ENCODE measurements at regions not wholly inside any gene's neighbourhood (a gene's known extent, or its start where the extent isn't known, plus 50 kb on each side); places are given as distances from the start of the nearest gene placed in this dataset.

DNA sequence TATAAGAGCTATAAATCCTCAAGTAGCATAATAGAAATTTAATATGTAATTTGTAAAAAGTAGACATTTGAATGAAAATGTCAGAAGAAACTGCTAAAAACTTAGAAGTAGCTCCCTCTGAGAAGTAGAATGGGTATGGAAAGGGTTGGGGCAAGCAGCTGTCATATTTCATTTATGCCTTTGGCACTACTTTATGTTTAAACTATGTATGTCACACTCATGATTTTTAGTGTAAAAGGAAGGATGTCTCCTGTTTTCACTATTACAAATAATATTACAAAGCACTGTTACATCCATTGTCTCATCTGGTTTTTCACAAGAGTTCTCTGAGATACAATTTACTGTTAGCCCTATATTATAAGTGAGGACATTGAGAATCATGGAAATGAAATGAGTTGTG, 96.3 kb upstream of the ZNF462 start:
- ChIA-PET POLR2A (ENCODE audit: unreplicated experiment) (no interaction called here), CTCF (no interaction called here)
- Histone ChIP-seq H2AFZ (ENCODE audit: low read length) (no peak overlapping the region), H3K9ac (ENCODE audit: low read length) (no peak overlapping the region), H3K27me3 (ENCODE audit: low read length) (no peaks in the 10 kb centered on the region), H3K4me2 (ENCODE audit: low read length) (no peak overlapping the region), H3F3A (ENCODE audit: low read length, unreplicated experiment) (no peaks in the 10 kb centered on the region), H3K4me1 (ENCODE audit: insufficient read depth, low read length) (peaks cover 8% of the 10 kb centered on the region; the same call in 1 of the 2 replicates), H3K9me3 (ENCODE audit: low read length) (no peaks in the 10 kb centered on the region), H3K36me3 (ENCODE audit: low read depth, low read length) (no peaks in the 10 kb centered on the region; the same call in 1 of the 2 replicates), H3K4me3 (ENCODE audit: low read length) (no peak overlapping the region), H3K27ac (ENCODE audit: low read length) (no peak overlapping the region), H4K20me1 (ENCODE audit: low read length) (no peaks in the 10 kb centered on the region), H3K79me2 (ENCODE audit: low read length) (no peaks in the 10 kb centered on the region), H3K9me2 (replicated peaks; ENCODE audit: low read length) (no peaks in the 10 kb centered on the region)
- intact Hi-C loops (cut with micrococcal nuclease), result no loop called here
- DNase-seq (no peak), ATAC-seq (no peak)
- no TSS peak for BruUV-seq (replicated peaks)
- no peak for TF ChIP-seq EZH2phosphoT487 (IDR thresholded peaks at IDR 0.05; ENCODE audit: borderline replicate concordance, low read length)

DNA sequence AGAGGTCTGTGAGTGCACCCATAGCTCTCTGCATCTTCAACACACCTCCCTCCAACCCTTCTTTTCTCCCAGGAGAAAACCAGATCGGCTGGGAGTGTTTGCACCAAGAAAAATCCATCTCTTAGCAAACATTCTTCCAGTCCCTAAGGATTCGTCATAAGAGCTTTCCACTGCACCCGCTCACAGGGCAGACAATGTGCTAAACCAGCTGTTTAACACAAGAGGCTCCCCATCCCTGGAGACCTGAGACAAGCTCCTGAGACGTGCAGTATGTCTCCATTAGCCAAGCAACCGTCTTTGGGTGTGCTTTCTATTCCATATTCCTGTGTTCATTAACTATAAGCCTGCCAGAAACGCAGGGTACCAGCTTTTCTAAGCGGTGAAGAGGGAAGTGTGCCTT, 93.6 kb upstream of the ZNF462 start:
- Histone ChIP-seq H3K4me3 (ENCODE audit: low read length) (no peak overlapping the region), H3K9me3 (ENCODE audit: low read length) (no peaks in the 10 kb centered on the region), H3K27me3 (ENCODE audit: low read length) (no peaks in the 10 kb centered on the region), H3K27ac (ENCODE audit: low read length) (no peak overlapping the region), H3K79me2 (ENCODE audit: low read length) (no peaks in the 10 kb centered on the region), H3K4me1 (ENCODE audit: insufficient read depth, low read length) (peaks cover 8% of the 10 kb centered on the region; the same call in 1 of the 2 replicates), H3K36me3 (ENCODE audit: low read depth, low read length) (no peaks in the 10 kb centered on the region; the same call in 1 of the 2 replicates), H3K9me2 (replicated peaks; ENCODE audit: low read length) (no peaks in the 10 kb centered on the region), H3F3A (ENCODE audit: low read length, unreplicated experiment) (no peaks in the 10 kb centered on the region), H2AFZ (ENCODE audit: low read length) (no peak overlapping the region), H4K20me1 (ENCODE audit: low read length) (no peaks in the 10 kb centered on the region), H3K4me2 (ENCODE audit: low read length) (no peak overlapping the region), H3K9ac (ENCODE audit: low read length) (no peak overlapping the region)
- intact Hi-C loops (cut with micrococcal nuclease), result no loop called here
- ATAC-seq (no peak), DNase-seq (no peak)
- TF ChIP-seq CTCF (conservative IDR thresholded peaks at IDR 0.05; ENCODE audit: low read depth, low read length), result no peak
- no peak for TF ChIP-seq EZH2 (IDR thresholded peaks at IDR 0.05; ENCODE audit: low read length, unreplicated experiment)
- TF ChIP-seq EZH2phosphoT487 (IDR thresholded peaks at IDR 0.05; ENCODE audit: borderline replicate concordance, low read length), result no peak
- ChIA-PET CTCF (no interaction called here), POLR2A (ENCODE audit: unreplicated experiment) (no interaction called here)
- no TSS peak for BruUV-seq (replicated peaks)

DNA sequence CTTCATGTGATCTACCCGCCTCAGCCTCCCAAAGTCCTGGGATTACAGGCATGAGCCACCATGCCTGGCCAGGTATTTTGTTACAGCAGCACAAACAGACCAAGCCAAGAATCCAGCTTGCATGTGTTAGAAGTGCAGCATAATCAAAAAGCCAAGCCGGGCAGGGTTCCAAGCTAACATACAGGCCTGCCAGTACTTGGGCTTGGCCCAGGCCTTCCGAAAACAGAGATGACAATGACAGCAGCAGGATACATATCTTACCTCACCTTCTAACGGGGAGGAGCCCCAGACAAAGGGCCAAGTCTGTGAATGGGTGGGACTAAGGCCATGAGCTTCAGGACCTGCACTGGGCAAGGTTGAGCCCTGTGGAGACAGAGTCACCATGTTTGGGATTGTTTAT, 91.4 kb upstream of the ZNF462 start:
- no peaks in the 10 kb centered on the region for H4K20me1 ChIP-seq (ENCODE audit: low read length)
- no peak overlapping the region for H2AFZ ChIP-seq (ENCODE audit: low read length)
- H3K4me3 ChIP-seq (ENCODE audit: low read length), result no peak overlapping the region
- TF ChIP-seq EZH2phosphoT487 (IDR thresholded peaks at IDR 0.05; ENCODE audit: borderline replicate concordance, low read length) (no peak), EZH2 (IDR thresholded peaks at IDR 0.05; ENCODE audit: low read length, unreplicated experiment) (no peak), CTCF (conservative IDR thresholded peaks at IDR 0.05; ENCODE audit: low read depth, low read length) (no peak)
- no peak overlapping the region for H3K4me2 ChIP-seq (ENCODE audit: low read length)
- DNase-seq (no peak), ATAC-seq (no peak)
- ChIA-PET CTCF (no interaction called here), POLR2A (ENCODE audit: unreplicated experiment) (no interaction called here)
- no peaks in the 10 kb centered on the region for H3K27me3 ChIP-seq (ENCODE audit: low read length)
- no peaks in the 10 kb centered on the region for H3K36me3 ChIP-seq (ENCODE audit: low read depth, low read length)
- no TSS peak for BruUV-seq (replicated peaks)
- H3K9me2 ChIP-seq (replicated peaks; ENCODE audit: low read length), result no peaks in the 10 kb centered on the region
- H3K4me1 ChIP-seq (ENCODE audit: insufficient read depth, low read length), result peaks cover 24% of the 10 kb centered on the region
- H3K9me3 ChIP-seq (ENCODE audit: low read length), result no peaks in the 10 kb centered on the region
- intact Hi-C loops (cut with micrococcal nuclease), result no loop called here
- H3K79me2 ChIP-seq (ENCODE audit: low read length), result no peaks in the 10 kb centered on the region
- H3F3A ChIP-seq (ENCODE audit: low read length, unreplicated experiment), result no peaks in the 10 kb centered on the region
- H3K27ac ChIP-seq (ENCODE audit: low read length), result no peak overlapping the region
- no peak overlapping the region for H3K9ac ChIP-seq (ENCODE audit: low read length)
